8988T (cell line): ENCODE measurements at regions not wholly inside any gene's neighbourhood (a gene's known extent, or its start where the extent isn't known, plus 50 kb on each side); places are given as distances from the start of the nearest gene placed in this dataset.

Source experiments
- DNase-seq: peaks from one replicate; pipeline ENCODE4 v3.0.0; 2011

DNA sequence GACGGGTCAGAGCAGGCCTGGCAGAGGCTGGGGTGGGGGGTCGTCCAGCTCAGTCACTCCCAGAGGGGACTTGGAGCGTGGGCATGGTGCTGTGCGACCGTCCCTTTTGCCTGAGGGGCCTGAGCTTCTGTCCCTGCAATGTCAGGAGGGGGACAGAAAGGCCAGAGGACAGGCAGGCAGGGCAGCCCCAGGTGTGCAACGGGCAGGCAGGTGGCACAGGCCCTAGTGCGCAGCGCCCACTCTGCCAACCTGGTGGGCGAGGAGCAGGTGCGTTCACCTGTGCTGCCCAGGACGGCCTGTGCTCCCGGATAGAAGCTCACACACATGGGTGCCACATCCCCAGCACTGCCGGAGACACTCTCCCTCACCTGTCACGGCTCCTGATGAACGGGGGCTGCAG lies 78.7 kb upstream of the SLCO4A1 start:
- DNase-seq = no peak

DNA sequence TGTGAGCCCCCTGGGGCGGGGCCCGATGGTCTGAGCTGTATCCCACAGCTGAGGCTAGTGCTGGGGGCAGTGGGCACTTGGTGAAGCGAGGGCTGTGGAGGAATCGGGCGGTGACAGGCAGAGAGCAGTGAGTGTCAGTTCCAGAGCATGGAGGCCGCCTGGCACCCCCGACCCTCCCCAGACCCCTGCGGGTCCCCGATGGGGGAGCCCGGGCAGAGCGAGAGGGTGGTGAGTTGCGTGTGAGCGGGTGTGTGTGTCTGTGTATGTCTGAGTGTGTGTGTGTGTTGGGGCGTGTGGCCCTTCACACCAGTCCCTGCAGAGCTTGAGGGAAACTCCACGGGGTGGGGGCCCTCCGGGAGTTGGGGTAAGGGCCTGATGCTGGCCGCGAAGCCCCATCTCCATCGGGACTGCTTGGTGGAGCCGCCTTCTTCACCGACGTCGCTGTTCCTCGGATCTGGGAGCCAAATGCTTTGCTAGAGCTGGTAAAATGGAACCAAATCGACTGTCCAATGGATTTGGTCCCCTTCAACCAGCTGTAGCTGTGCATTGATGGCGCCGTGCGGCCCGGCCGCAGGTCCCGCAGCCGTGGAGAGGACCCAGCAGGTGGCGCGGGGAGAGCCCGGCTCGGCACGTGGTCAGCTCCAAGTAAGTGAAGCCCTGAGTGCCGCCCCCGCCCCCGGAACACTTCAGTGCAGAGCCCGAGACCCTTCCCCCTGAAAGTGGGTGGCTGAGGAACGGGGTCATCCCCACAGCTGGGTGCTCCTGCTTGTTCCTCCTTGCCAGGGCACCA lies 77.7 kb upstream of the SLCO4A1 start:
- no peak for DNase-seq

DNA sequence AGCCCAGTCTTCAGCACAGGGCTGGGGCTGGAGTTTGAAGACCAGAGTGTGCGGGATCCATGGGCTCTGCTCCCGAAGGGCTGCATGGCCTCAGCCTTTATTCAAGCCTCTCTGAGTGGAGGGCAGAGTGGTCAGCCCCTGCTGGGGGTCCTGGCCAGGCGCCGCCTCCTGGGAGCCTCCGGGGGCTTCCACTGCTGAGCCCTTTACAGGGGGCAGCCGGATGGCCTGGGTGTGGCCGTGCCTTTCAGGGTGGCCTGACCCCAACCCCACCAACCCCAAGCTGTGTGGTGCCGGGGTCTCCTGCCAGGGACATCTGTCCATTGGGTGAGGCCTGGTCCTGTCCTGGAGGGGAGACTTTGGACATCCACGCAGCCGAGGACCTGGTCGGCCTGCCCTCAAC lies 76.0 kb upstream of the SLCO4A1 start:
- DNase-seq = no peak

DNA sequence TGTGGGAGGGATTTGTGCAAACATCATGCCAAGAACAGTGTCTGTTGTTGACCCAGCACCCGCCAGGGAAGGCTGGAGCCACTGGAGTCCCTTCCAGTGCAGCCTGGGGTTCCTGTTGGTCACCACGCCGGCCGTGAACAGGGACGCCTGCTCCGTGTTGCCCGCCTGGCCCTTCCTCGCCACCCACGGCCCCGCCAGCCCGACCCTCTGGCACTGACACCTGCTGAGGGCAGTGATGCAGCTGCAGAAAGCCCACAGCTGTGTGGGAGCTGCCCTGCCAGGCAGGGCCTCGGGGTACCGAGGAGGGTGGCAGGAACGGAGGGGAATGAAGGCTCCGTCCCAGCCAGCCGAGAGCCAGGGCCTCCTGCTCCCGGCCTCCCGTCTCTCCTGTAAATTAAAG lies 75.5 kb upstream of the SLCO4A1 start:
- no peak for DNase-seq

DNA sequence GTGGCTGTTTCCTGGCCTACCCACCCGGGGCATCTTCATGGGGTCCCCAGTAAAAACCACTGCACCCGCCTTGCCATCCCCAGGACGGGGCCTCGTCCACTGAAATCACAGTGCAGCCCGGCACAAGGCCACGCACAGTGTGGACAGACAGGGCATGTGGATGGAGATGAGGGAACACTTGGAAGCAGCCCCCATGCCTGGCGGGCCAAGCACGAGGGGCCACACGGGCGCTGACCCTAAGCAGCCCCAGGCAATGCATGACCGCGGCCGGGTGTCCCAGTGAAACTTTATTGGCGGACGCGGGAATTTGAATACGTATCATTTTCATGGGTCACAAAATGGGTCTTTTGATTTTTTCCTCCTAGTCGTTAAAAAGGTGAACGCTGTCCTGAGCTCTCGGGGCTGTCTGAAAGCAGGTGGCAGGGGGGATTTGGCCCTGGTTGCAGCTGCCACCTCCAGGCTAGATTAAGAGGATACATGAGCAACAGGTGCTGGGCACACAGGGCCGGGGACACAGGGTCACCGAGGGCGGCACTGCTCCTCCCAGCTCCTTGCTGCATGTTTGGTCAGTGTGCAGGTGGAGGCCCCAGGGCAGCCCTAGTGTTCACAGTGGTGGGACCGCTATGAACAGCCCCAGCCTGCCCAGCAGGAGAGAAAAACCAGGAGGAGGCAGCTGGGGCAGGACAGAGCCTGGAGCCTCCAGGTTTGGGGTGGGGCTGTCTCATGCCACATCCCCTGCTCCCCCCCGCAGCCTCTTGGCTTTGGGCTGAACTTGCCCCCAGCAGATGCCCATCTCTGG lies 74.9 kb upstream of the SLCO4A1 start:
- no peak for DNase-seq

DNA sequence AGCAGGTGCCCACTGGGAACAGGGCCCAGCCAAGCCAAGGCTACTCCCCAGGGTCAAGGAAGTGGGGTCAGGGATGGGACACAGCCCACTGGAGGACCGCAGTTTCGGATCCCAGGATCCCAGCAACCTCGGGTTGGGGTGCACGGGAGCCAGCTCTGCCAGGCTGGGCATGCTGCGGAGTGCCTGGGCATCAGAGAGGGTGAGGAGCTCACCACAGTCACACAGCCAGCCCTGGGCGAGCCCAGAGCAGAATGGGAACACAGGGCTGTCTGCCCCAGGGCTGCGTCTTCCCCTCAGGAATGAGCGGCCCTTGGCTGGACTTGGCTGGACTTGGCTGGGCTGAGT lies 74.3 kb upstream of the SLCO4A1 start:
- no peak for DNase-seq

DNA sequence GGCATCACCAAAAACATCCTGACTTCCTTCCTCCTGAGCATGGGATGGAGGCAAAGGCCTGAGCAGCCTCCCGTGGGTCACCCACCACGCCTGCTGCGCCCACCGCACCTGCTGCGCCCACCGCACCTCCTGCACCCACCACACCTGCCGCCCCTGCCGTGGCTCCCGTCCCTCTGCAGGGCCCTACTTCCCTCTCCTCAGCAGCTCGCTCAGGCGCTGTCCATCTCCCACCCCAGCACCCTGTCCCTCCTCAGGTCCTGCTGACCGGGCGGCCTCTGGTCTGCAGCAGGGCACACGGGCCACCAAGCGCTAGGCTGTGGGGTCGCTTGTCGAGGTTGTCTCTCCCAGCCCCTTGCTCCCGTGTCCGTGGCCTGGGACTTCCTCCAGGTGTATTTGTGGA lies 72.7 kb upstream of the SLCO4A1 start:
- DNase-seq = no peak

DNA sequence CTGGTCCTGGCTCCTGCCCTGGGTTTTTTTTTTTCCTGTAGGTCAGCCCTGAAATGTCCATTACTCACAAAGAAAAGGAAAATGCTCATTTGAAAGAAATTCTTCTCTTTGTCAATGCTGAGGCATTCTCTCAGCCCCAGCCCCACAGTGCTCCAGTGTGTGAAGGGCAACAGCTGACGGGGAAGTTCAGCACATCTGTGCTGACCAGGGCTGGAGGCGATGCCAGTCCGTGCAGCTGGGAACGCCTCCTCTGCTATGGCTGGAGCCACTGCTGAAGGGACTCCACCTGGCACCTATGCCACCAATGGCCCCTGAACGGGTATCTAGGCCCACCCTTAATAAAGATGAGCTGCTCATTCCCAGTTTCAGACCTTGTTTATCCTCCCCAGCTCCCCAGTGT lies 71.9 kb upstream of the SLCO4A1 start:
- no peak for DNase-seq

DNA sequence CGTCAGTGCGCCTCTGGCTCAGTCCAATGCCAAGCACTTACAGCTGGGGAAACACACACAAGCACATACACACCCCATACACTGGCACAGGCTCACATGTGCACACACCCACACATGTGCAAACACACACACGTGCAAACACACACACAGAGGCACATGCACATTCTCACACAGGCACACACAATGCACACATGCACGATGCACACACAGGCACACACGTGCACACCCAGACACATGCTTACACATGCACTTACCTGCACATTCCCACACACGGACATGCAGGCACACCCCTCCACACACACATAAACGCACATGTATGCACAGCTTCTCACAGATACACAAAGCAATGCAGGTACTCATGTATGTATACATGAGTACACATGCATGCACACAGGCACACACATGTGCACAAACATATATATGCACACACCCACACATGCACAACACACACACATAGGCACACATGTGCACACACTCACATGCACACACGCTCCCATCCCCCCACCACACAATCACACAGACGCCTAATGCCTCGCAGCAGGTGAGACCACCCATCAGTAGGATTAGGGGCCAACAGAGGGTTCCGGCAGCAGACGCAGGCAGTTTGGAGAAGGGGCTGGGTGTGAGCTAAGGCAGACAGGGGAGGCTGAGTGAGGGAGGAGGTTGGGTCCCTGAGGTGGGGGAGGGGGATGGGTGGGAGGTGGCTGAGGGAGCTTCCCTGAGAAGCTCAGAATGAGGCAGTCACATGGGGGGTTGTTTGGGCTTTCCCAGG lies 71.2 kb upstream of the SLCO4A1 start:
- DNase-seq = no peak

DNA sequence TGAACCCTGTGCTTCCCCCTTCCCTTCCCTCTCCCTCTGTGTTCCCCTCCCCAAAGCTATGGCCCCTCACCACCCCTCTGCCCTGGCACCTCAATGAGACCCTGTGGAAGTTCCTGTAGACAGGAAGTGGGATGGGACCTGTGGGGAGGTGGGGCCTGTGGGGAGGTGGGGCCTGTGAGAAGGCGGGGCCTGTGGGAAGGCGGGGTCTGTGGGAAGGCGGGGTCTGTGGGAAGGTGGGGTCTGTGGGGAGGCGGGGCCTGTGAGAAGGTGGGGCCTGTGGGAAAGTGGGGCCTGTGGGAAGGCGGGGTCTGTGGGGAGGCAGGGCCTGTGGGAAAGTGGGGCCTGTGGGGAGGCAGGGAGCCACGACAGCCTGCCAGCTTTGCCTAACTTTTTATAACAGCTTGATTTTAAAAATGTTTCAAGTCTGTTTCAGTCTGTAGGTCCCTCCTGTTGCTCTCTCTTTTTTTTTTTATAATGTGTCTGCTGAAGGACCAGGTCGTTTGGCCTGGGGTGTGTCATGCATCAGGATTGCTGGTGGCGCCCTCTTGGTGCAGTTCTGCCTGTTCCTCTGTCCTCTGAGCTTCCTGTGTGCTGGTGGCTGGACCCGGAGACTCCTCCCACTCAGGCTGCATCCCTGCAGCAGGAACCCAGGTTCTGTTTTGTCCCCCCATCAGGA lies 70.5 kb upstream of the SLCO4A1 start:
- DNase-seq = no peak

DNA sequence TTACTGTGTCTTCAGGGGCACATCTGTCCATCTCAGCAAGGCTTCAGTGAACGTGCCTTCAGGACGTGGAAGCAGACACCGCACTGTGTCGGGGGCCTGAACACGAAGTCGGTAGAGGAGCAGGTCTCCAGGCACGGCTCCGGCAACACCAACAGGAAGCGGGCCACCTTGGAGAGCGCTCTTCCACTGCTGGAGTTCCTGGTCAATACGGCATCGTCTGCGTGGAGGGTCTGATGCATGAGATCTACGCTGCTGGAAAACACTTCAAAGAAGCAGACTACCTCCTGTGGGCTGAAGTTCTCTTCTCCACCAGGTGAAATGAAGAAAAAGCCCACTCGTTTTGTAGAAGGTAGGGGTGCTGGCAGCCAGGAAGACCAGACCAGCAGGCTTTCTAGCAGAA lies 69.3 kb upstream of the SLCO4A1 start:
- no peak for DNase-seq

DNA sequence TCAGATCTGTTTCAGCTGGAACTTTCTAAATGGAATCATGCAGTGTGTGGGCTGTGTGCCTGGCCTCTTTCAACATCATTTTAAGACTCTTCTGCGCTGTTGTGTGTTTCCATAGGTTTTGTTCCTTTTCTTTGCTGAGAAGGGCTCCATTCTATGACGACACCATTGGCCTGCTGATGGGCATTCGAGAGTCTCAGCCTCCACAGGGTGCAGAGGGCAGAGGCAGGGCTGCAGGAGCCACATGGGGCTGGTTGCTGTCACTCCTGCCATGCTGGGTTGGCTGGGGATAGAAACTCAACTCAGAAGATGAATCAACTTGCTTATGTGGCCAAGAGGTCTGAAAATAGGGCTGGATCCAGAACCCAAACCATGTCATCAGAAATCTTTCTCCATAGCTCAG lies 68.5 kb upstream of the SLCO4A1 start:
- DNase-seq = no peak

DNA sequence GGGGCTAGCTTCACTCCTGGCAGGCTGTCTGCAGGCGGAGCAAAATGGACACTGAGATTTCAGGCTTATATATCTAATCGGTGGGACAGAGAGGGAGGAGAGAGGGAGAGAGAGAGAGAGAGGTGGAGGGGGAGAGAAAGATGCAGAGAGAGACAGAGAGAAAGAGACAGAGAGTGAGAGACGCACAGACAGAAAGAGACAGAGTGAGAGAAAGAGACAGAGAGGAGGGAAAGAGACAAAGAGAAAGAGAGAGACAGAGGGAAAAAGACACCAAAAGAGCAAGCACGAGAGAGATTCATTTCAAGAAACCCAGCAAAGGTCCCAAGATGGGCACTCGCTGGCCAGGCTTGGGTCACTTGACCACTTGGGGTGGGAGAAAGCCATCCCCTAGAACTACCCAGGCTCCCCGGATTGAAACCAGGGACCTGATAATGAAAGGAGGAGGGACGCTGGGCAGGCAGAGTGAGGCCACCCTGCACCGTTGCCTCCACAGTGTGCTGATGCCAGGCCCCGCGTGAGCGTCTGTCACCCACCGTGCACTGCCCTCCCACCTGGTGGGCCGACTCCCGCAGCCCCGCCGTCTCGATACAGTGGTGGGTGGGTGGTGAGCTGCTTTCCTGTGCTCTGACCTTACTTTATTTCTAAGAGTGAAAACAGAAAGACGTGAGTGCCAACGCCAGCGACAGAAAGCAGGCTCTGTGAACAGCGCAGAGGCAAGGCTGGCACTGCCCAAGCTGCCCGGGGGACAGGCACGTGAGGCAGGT lies 67.9 kb upstream of the SLCO4A1 start:
- no peak for DNase-seq

DNA sequence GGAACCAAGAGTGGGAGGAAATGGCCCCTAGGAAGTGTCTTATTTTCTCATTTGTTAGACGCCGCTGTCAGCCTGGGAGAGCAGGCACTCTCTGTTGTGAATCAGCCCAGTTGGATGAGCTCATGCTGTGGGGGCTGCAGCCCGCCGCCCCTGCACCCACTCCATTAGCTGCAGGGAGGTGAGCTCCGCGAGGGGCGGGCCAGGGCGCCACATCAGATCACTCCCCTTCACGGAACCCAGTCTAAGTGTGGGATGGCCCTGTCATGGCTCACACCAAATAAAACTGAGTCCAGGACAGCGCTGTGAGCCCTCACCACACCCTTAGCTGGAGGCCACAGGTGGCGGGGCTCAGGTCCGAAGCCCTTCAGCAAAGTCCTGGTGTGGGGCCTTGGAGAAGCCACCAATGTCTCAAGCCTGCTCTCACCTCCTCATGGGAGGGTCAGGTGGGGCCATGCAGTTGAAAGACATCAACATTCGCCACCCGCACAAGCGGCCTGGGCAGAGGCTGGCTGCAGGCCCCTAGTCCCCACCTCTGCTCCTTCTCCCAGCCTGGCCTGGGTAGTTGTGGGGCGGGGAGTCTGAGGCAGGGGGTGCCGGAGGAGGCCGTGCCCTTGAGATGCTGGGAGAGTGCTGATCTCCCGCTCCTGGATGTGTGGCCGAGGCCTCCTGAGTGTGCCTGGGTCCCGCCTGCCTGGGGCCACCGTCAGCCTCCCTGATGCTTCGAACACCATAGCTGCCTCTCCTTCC lies 66.2 kb upstream of the SLCO4A1 start:
- no peak for DNase-seq

DNA sequence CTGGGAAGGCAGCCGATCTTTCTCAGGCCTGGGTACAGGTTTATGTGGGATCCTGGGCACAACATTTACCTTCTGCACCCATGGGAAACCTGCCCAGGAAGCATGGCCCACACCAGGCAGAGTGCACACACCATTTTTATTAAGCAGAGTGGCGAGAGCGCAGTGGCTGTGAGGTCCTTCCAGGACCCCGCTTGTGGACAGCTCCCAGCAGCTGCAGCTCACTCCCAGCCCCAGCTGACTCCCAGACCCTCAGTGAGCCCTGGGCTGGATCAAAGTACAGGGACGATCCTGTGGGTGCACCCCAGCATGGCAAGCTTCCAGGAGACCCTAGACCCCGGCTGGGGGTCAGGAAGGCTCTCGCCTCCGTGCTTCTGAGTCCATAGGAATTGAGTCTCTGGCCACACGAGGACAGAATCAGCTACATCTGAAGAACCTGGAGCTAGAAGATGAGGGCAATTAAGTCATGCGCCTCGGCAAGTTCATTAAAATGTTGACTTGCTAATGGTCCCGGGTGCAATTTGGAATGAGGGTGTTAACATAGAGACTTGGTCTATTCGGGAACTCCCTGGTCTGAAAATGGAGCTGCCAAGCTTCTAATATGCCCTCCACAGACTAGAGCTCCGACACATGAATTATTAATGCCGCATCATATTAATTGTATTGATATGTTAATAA lies 65.4 kb upstream of the SLCO4A1 start:
- DNase-seq = no peak

DNA sequence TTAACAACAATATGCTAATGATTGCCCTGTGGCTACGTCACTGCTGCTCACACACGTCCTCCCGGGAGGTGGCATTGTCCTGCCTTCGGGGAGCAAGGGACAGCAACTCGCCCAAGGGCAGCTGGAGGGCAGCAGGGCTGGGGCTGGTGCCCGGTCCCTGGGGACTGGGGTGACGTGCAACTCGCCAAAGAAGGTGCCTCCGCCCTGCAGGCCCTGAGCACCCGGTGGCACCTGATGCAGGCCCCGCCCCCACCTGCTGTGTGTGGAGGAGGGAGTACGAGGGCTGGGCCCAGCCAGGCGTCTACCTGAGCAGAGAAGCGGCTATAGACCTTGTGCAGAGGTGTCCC lies 64.8 kb upstream of the SLCO4A1 start:
- no peak for DNase-seq

DNA sequence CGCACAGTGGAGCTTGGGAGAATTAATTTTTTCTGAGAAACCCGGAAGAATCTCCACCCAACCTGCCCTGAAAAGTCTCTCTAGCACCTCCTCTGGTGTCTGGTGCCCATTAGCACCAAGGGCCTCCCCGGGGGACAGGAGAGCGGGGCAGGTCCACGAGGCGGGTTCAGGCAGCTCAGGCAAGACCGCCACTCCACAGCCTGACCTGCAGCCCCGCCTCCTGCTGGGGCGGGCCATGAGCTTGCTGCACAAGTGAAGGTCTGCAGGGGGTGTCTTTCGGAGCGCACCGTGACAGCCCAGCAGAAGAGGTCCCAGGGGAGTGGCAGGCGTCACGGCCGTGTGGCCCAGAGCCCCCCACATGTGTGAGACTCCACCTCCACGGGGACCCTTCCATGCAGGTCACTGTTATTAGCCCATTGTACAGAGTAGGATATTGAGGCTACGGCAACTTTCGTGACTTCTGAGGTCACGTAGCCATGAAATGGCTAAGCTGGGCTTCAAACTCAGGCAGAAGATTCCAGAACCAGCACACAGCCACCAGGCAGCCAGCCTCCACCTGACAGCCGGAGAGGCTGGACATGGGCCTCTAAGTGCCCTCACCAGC lies 63.9 kb upstream of the SLCO4A1 start:
- DNase-seq = peak; percentile 79

DNA sequence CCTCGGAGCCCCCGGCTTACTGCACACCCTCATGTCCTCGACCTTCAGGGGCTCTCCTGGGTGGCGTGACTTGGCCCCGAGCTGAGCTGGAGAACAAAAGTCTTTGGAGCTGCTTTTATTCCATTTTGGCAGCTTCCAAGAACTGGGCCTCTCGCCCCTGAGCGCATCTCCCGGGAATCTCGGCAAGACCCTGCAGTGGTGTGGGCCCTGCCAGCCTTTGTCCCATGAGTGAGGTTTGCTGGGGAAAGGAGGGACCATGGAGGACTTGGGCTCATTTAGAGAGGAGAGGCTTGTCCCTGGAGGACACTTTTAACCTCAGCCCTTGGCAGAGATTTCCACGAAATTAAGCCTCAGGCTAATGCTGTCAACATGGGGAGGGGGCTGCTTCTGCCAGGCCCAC lies 62.3 kb upstream of the SLCO4A1 start:
- DNase-seq = no peak

DNA sequence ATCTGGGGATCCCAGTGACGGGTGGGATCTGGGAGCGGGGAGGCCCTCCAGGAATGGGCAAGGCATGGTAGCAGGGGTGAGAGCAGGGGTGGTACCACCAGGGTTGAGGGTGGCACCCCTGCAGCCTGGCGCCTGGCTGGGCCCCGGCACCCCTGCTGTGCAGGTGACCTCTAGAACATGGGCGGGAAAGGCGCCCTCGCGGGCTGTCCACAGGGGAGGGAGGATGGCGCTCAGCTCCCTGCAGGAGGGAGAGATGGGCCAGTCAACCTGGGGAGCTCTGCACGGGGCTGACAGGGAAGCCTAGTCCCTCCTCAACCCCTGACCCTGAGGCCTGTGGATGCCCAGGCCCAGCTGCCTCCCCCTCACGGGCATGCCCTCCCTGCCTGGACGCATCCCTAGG lies 61.6 kb upstream of the SLCO4A1 start:
- DNase-seq = no peak

DNA sequence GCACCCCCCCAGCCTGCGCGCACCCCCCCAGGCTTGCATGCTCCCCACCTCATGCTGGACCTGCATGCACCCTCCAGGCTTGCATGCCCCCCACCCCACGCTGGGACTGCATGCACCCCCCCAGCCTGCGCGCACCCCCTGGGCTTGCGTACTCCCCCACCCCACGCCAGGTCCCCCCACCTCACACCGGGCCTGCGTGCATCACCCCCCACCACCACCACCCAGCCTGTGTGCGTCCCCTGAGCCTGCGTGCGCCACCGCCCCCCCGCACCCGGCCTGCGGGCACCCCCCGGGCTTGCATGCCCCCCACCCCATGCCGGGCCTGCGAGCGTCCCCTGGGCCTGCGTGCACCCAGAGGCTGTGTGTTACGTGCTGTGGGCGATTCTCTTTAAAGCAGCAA lies 61.0 kb upstream of the SLCO4A1 start:
- DNase-seq = no peak

DNA sequence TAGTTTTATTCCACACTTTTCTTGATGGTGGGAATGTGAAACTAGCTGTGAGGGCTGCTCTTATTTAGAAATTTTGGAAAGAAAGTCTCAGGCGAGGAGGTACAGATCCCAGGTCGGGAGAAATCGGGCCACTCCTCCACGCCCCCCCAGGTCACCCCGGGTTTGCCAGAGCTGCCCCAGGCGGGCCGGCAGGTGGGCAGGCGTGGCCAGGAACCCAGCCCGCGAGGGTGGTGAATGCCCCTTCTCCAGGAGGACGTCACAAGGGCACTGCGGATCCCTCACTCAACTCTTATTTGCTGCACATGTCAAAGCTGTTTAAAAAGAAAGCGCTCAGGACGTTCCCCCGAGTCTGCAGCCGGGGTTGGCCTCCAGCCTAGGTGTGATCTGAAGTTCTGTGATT lies 60.5 kb upstream of the SLCO4A1 start:
- no peak for DNase-seq
